ENCODE measurements at regions not wholly inside any gene's neighbourhood (a gene's known extent, or its start where the extent isn't known, plus 50 kb on each side); places are given as distances from the start of the nearest gene placed in this dataset.

GRCh38 chr4:148730766-148731165, 288.6 kb upstream of the NR3C2 start:
- Histone ChIP-seq H3K4me3 (no peak overlapping the region), H3K4me1 (ENCODE audit: insufficient read depth) (no peaks in the 10 kb centered on the region), H3K36me3 (no peaks in the 10 kb centered on the region), H3K27ac (no peak overlapping the region), H3K27me3 (no peaks in the 10 kb centered on the region), H3K9me3 (no peaks in the 10 kb centered on the region)
- DNase-seq = no peak
- intact Hi-C loops (cut with DNase I) = no loop called here
- no peak for TF ChIP-seq EP300 (IDR thresholded peaks at IDR 0.05)
- TF ChIP-seq CTCF (IDR thresholded peaks at IDR 0.05) = no peak
- WGBS, 3 donors = 69 to 86% (median 71%) methylated on average over 4 of the region's 4 CpGs

GRCh38 chr4:148730082-148730640, 287.9 kb upstream of the NR3C2 start:
- Histone ChIP-seq H3K9me3 (no peaks in the 10 kb centered on the region), H3K27ac (no peak overlapping the region), H3K4me3 (no peak overlapping the region), H3K27me3 (no peaks in the 10 kb centered on the region), H3K4me1 (ENCODE audit: insufficient read depth) (no peaks in the 10 kb centered on the region), H3K36me3 (no peaks in the 10 kb centered on the region)
- 2 to 15% (median 6%) methylated on average over 1 of the region's 1 CpG for WGBS, 3 donors
- TF ChIP-seq POLR2A (IDR thresholded peaks at IDR 0.05) (no peak), CTCF (IDR thresholded peaks at IDR 0.05) (no peak), EP300 (IDR thresholded peaks at IDR 0.05) (no peak)
- DNase-seq = no peak
- intact Hi-C loops (cut with DNase I) = no loop called here

DNA sequence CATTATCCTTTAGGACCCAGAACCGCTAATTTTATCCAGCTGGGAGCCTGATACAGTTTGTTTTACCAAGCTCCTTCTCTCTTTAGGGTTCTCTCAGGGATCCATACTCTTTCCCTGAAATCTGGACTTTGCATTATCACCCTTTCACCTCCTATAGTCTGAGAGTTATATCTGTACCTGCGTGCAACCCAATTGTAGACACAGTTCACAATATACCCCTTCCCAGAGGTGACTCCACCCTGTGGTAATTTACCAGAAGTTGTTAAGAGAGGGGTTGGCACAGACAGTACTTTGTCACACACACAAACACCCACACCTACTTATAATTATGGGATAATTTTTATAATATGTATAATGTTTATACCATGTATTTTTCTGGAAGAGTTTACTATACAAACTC, 275.8 kb upstream of the NR3C2 start:
- Histone ChIP-seq H3K4me1 (ENCODE audit: insufficient read depth) (no peaks in the 10 kb centered on the region), H3K4me3 (no peak overlapping the region), H3K9me3 (no peaks in the 10 kb centered on the region), H3K27ac (no peak overlapping the region), H3K36me3 (no peaks in the 10 kb centered on the region), H3K27me3 (no peaks in the 10 kb centered on the region)
- intact Hi-C loops (cut with DNase I) = no loop called here
- DNase-seq = no peak
- no peak for TF ChIP-seq POLR2A (IDR thresholded peaks at IDR 0.05)
- no peak for TF ChIP-seq EP300 (IDR thresholded peaks at IDR 0.05)
- TF ChIP-seq CTCF (IDR thresholded peaks at IDR 0.05) = no peak
- WGBS, 3 donors = 87 to 89% (median 89%) methylated on average over 2 of the region's 2 CpGs

DNA sequence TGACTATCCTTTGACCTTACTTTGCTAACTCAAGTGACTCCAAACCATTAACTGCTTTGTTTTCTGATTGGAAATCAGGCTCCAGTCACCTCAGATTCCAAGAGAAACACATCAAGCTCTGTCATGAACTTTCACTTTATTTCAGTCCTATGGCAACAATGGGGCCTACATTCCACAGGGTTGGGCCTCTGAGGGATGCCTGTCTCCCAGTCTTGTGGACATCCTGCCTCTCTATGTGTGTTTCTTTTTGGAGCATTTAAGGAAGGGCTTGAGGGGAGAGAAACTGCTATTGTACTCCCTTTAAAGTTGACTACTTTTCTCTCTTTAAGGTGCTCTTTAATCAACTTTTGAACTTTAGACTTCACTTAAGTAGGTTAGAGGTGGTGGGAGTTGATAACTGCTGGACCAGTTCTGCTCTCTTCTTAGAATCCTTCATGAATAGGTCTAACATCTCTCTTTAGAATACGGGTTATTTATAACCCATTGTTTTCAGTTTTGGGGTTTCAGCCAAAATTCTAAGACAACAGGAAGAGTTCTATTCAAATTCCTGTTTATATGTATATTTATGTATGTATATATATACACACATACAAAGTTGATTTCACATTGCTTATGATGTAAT, 274.3 kb upstream of the NR3C2 start:
- no peaks in the 10 kb centered on the region for H3K9me3 ChIP-seq
- DNase-seq = no peak
- intact Hi-C loops (cut with DNase I) = no loop called here
- WGBS, 3 donors = 50 to 62% (median 61%) methylated on average over 1 of the region's 1 CpG
- no peak overlapping the region for H3K27ac ChIP-seq
- no peak overlapping the region for H3K4me3 ChIP-seq
- no peaks in the 10 kb centered on the region for H3K27me3 ChIP-seq
- TF ChIP-seq EP300 (IDR thresholded peaks at IDR 0.05) (no peak), POLR2A (IDR thresholded peaks at IDR 0.05) (no peak), CTCF (IDR thresholded peaks at IDR 0.05) (no peak)
- H3K36me3 ChIP-seq = no peaks in the 10 kb centered on the region
- H3K4me1 ChIP-seq (ENCODE audit: insufficient read depth) = no peaks in the 10 kb centered on the region
